ENCODE measurements at regions not wholly inside any gene's neighbourhood (a gene's known extent, or its start where the extent isn't known, plus 50 kb on each side); places are given as distances from the start of the nearest gene placed in this dataset.

- Histone ChIP-seq H3K4me1 (ENCODE audit: control insufficient read depth, insufficient read depth, low read length, poor library complexity, severe bottlenecking) (no peaks in the 10 kb centered on the region), H3K27me3 (ENCODE audit: control insufficient read depth, insufficient read depth, low read length) (no peaks in the 10 kb centered on the region), H3K36me3 (ENCODE audit: control insufficient read depth, insufficient read depth, low read length) (no peaks in the 10 kb centered on the region), H3K27ac (ENCODE audit: insufficient read depth, low read length, poor library complexity, severe bottlenecking) (no peak overlapping the region), H3K9me3 (ENCODE audit: control insufficient read depth in 2 of 2, low read length in 2 of 2) (peaks cover 0 to 7% of the 10 kb centered on the region in 2 experiments), H3K4me3 (ENCODE audit: low read depth, low read length) (no peak overlapping the region)
- DNase-seq (no peak), ATAC-seq (ENCODE audit: low read depth in 2 of 2) (no peak)
- Mint-ChIP-seq H3K36me3 (no peaks in the 10 kb centered on the region), H3K4me3 (no peak overlapping the region), H3K4me1 (peaks cover 0 to 2% (median 0%) of the 10 kb centered on the region in 4 donors), H3K27me3 (no peaks in the 10 kb centered on the region), H3K27ac (no peak overlapping the region), H3K9me3 (peaks cover 0 to 7% (median 0%) of the 10 kb centered on the region in 7 donors)
Observed at GRCh38 chr7:82562716-82563404, 119.3 kb upstream of the CACNA2D1 start.

GRCh38 chr7:82559193-82559805 lies 115.7 kb upstream of the CACNA2D1 start:
- H3K27me3 Mint-ChIP-seq: no peaks in the 10 kb centered on the region
- H3K27ac Mint-ChIP-seq: no peak overlapping the region
- no peak for ATAC-seq (ENCODE audit: low read depth in 2 of 2)
- Histone ChIP-seq H3K4me3 (ENCODE audit: low read depth, low read length) (no peak overlapping the region), H3K27me3 (ENCODE audit: control insufficient read depth, insufficient read depth, low read length) (no peaks in the 10 kb centered on the region), H3K9me3 (ENCODE audit: control insufficient read depth in 2 of 2, low read length in 2 of 2) (no peaks in the 10 kb centered on the region), H3K4me1 (ENCODE audit: control insufficient read depth, insufficient read depth, low read length, poor library complexity, severe bottlenecking) (no peaks in the 10 kb centered on the region), H3K36me3 (ENCODE audit: control insufficient read depth, insufficient read depth, low read length) (no peaks in the 10 kb centered on the region), H3K27ac (ENCODE audit: insufficient read depth, low read length, poor library complexity, severe bottlenecking) (no peak overlapping the region)
- H3K9me3 Mint-ChIP-seq: peaks cover 0 to 14% (median under 1%) of the 10 kb centered on the region in 7 donors
- H3K4me1 Mint-ChIP-seq: peaks cover 0 to 2% (median 0%) of the 10 kb centered on the region in 4 donors
- H3K4me3 Mint-ChIP-seq: no peak overlapping the region
- no peak for DNase-seq
- no peaks in the 10 kb centered on the region for H3K36me3 Mint-ChIP-seq

- no peak overlapping the region for H3K4me3 Mint-ChIP-seq
- Histone ChIP-seq H3K4me1 (ENCODE audit: control insufficient read depth, insufficient read depth, low read length, poor library complexity, severe bottlenecking) (no peaks in the 10 kb centered on the region), H3K9me3 (ENCODE audit: control insufficient read depth in 2 of 2, low read length in 2 of 2) (no peaks in the 10 kb centered on the region), H3K27me3 (ENCODE audit: control insufficient read depth, insufficient read depth, low read length) (no peaks in the 10 kb centered on the region), H3K36me3 (ENCODE audit: control insufficient read depth, insufficient read depth, low read length) (no peaks in the 10 kb centered on the region), H3K27ac (ENCODE audit: insufficient read depth, low read length, poor library complexity, severe bottlenecking) (no peak overlapping the region), H3K4me3 (ENCODE audit: low read depth, low read length) (no peak overlapping the region)
- no peaks in the 10 kb centered on the region for H3K4me1 Mint-ChIP-seq
- H3K27me3 Mint-ChIP-seq: peaks cover under 1% of the 10 kb centered on the region
- no peak overlapping the region for H3K27ac Mint-ChIP-seq
- no peak for ATAC-seq (ENCODE audit: low read depth in 2 of 2)
- peaks cover 0 to 14% (median 4%) of the 10 kb centered on the region in 7 donors for H3K9me3 Mint-ChIP-seq
- H3K36me3 Mint-ChIP-seq: no peaks in the 10 kb centered on the region
- no peak for DNase-seq
Observed at GRCh38 chr7:82549616-82550285, 106.2 kb upstream of the CACNA2D1 start.

- no peak for DNase-seq
- Mint-ChIP-seq H3K36me3 (no peaks in the 10 kb centered on the region), H3K27ac (no peak overlapping the region), H3K4me1 (no peaks in the 10 kb centered on the region), H3K27me3 (peaks cover 5% of the 10 kb centered on the region), H3K4me3 (no peak overlapping the region), H3K9me3 (peaks cover 0 to 5% (median 2%) of the 10 kb centered on the region in 7 donors)
- no peaks in the 10 kb centered on the region for H3K36me3 ChIP-seq (ENCODE audit: control insufficient read depth, insufficient read depth, low read length)
- no peaks in the 10 kb centered on the region for H3K4me1 ChIP-seq (ENCODE audit: control insufficient read depth, insufficient read depth, low read length, poor library complexity, severe bottlenecking)
- no peaks in the 10 kb centered on the region for H3K9me3 ChIP-seq (ENCODE audit: control insufficient read depth in 2 of 2, low read length in 2 of 2)
- no peaks in the 10 kb centered on the region for H3K27me3 ChIP-seq (ENCODE audit: control insufficient read depth, insufficient read depth, low read length)
- H3K4me3 ChIP-seq (ENCODE audit: low read depth, low read length): no peak overlapping the region
- no peak for ATAC-seq (ENCODE audit: low read depth in 2 of 2)
- no peak overlapping the region for H3K27ac ChIP-seq (ENCODE audit: insufficient read depth, low read length, poor library complexity, severe bottlenecking)
Observed at GRCh38 chr7:82548141-82548688, 104.6 kb upstream of the CACNA2D1 start.

- no peaks in the 10 kb centered on the region for H3K36me3 Mint-ChIP-seq
- no peaks in the 10 kb centered on the region for H3K36me3 ChIP-seq (ENCODE audit: control insufficient read depth, insufficient read depth, low read length)
- no peaks in the 10 kb centered on the region for H3K9me3 ChIP-seq (ENCODE audit: control insufficient read depth in 2 of 2, low read length in 2 of 2)
- no peak overlapping the region for H3K4me3 Mint-ChIP-seq
- peaks cover 0 to 12% (median 4%) of the 10 kb centered on the region in 7 donors for H3K9me3 Mint-ChIP-seq
- H3K27ac Mint-ChIP-seq: no peak overlapping the region
- no peaks in the 10 kb centered on the region for H3K27me3 ChIP-seq (ENCODE audit: control insufficient read depth, insufficient read depth, low read length)
- no peak for DNase-seq
- H3K4me3 ChIP-seq (ENCODE audit: low read depth, low read length): no peak overlapping the region
- H3K4me1 ChIP-seq (ENCODE audit: control insufficient read depth, insufficient read depth, low read length, poor library complexity, severe bottlenecking): no peaks in the 10 kb centered on the region
- no peak overlapping the region for H3K27ac ChIP-seq (ENCODE audit: insufficient read depth, low read length, poor library complexity, severe bottlenecking)
- no peak for ATAC-seq (ENCODE audit: low read depth in 2 of 2)
- no peaks in the 10 kb centered on the region for H3K4me1 Mint-ChIP-seq
- peaks cover 5% of the 10 kb centered on the region for H3K27me3 Mint-ChIP-seq
Observed at GRCh38 chr7:82542665-82543064, 99.1 kb upstream of the CACNA2D1 start.

- ATAC-seq (ENCODE audit: low read depth in 2 of 2) (no peak), DNase-seq (no peak)
- Mint-ChIP-seq H3K27ac (no peak overlapping the region), H3K36me3 (no peaks in the 10 kb centered on the region), H3K4me1 (no peaks in the 10 kb centered on the region), H3K27me3 (peaks cover 5% of the 10 kb centered on the region), H3K4me3 (no peak overlapping the region), H3K9me3 (peaks cover 0 to 10% (median 4%) of the 10 kb centered on the region in 7 donors)
- H3K9me3 ChIP-seq (ENCODE audit: control insufficient read depth in 2 of 2, low read length in 2 of 2): no peaks in the 10 kb centered on the region
- no peaks in the 10 kb centered on the region for H3K36me3 ChIP-seq (ENCODE audit: control insufficient read depth, insufficient read depth, low read length)
- no peak overlapping the region for H3K27ac ChIP-seq (ENCODE audit: insufficient read depth, low read length, poor library complexity, severe bottlenecking)
- H3K27me3 ChIP-seq (ENCODE audit: control insufficient read depth, insufficient read depth, low read length): no peaks in the 10 kb centered on the region
- no peaks in the 10 kb centered on the region for H3K4me1 ChIP-seq (ENCODE audit: control insufficient read depth, insufficient read depth, low read length, poor library complexity, severe bottlenecking)
- no peak overlapping the region for H3K4me3 ChIP-seq (ENCODE audit: low read depth, low read length)
Observed at GRCh38 chr7:82539969-82540368, 96.4 kb upstream of the CACNA2D1 start.

- Mint-ChIP-seq H3K9me3 (peaks cover 0 to 7% (median 2%) of the 10 kb centered on the region in 7 donors), H3K36me3 (no peaks in the 10 kb centered on the region), H3K4me1 (no peaks in the 10 kb centered on the region), H3K27ac (no peak overlapping the region), H3K4me3 (no peak overlapping the region), H3K27me3 (no peaks in the 10 kb centered on the region)
- Histone ChIP-seq H3K4me3 (ENCODE audit: low read depth, low read length) (no peak overlapping the region), H3K36me3 (ENCODE audit: control insufficient read depth, insufficient read depth, low read length) (no peaks in the 10 kb centered on the region), H3K9me3 (ENCODE audit: control insufficient read depth in 2 of 2, low read length in 2 of 2) (no peaks in the 10 kb centered on the region), H3K4me1 (ENCODE audit: control insufficient read depth, insufficient read depth, low read length, poor library complexity, severe bottlenecking) (no peaks in the 10 kb centered on the region), H3K27ac (ENCODE audit: insufficient read depth, low read length, poor library complexity, severe bottlenecking) (no peak overlapping the region), H3K27me3 (ENCODE audit: control insufficient read depth, insufficient read depth, low read length) (no peaks in the 10 kb centered on the region)
- ATAC-seq (ENCODE audit: low read depth in 2 of 2) (no peak), DNase-seq (no peak)
Observed at GRCh38 chr7:82534684-82535083, 91.1 kb upstream of the CACNA2D1 start.

Data from CD4-positive, CD25-positive, alpha-beta regulatory T cell (primary cell).